Neural cell (in vitro differentiated cells): ENCODE measurements at regions not wholly inside any gene's neighbourhood (a gene's known extent, or its start where the extent isn't known, plus 50 kb on each side); places are given as distances from the start of the nearest gene placed in this dataset.

Source experiments
- CTCF ChIP-seq: fragments of 450-650 bp; IDR thresholded peaks from 2 replicates; pipeline ENCODE4 v1.5.1; 2014; ENCODE audit warnings: antibody characterized with exemption, mild to moderate bottlenecking, moderate library complexity; ENCODE audit not compliant: poor library complexity, severe bottlenecking
- EP300 ChIP-seq: fragments of 450-650 bp; conservative IDR thresholded peaks from 2 replicates; pipeline ENCODE4 v1.6.1; 2014; ENCODE audit warnings: antibody characterized with exemption, mild to moderate bottlenecking, moderate library complexity; ENCODE audit not compliant: poor library complexity, severe bottlenecking
- EZH2 ChIP-seq: fragments of 200-600, 300-800 bp; shearing (Covaris generic), sonication (generic); IDR thresholded peaks from 2 replicates; pipeline ENCODE4 v1.6.1; 2014; ENCODE audit warnings: antibody characterized with exemption, low read length, borderline replicate concordance, mild to moderate bottlenecking; ENCODE audit not compliant: insufficient read depth, poor library complexity, severe bottlenecking
- MXI1 ChIP-seq: fragments of 450-650 bp; conservative IDR thresholded peaks from 2 replicates; pipeline ENCODE4 v1.6.1; 2014; ENCODE audit warnings: antibody characterized with exemption, mild to moderate bottlenecking; ENCODE audit not compliant: poor library complexity, severe bottlenecking
- POLR2AphosphoS5 ChIP-seq: IDR thresholded peaks from 2 replicates; pipeline ENCODE4 v1.6.1; 2012
- RAD21 ChIP-seq: fragments of 450-650 bp; conservative IDR thresholded peaks from 2 replicates; pipeline ENCODE4 v1.6.1; 2014; ENCODE audit warnings: antibody characterized with exemption, mild to moderate bottlenecking, moderate library complexity
- SMC3 ChIP-seq: fragments of 450-650 bp; conservative IDR thresholded peaks from 2 replicates; pipeline ENCODE4 v1.6.1; 2014; ENCODE audit warnings: antibody characterized with exemption, mild to moderate bottlenecking, moderate library complexity; ENCODE audit not compliant: poor library complexity
- TAF1 ChIP-seq: IDR thresholded peaks from 2 replicates; pipeline ENCODE4 v1.6.1; 2012; ENCODE audit warnings: low read depth
- TF ChIP-seq, protein P1 (sequence below): IDR thresholded peaks from 2 replicates; pipeline ENCODE4 v1.6.1; 2012; ENCODE audit warnings: borderline replicate concordance

GRCh38 chr1:217193151-217193550 lies 437.7 kb downstream of the GPATCH2 start:
- TF ChIP-seq CTCF (no peak), EZH2 (no peak), EP300 (no peak), POLR2AphosphoS5 (no peak), RAD21 (no peak), SMC3 (no peak), TAF1 (no peak), MXI1 (no peak)
- TF ChIP-seq, protein P1, sequence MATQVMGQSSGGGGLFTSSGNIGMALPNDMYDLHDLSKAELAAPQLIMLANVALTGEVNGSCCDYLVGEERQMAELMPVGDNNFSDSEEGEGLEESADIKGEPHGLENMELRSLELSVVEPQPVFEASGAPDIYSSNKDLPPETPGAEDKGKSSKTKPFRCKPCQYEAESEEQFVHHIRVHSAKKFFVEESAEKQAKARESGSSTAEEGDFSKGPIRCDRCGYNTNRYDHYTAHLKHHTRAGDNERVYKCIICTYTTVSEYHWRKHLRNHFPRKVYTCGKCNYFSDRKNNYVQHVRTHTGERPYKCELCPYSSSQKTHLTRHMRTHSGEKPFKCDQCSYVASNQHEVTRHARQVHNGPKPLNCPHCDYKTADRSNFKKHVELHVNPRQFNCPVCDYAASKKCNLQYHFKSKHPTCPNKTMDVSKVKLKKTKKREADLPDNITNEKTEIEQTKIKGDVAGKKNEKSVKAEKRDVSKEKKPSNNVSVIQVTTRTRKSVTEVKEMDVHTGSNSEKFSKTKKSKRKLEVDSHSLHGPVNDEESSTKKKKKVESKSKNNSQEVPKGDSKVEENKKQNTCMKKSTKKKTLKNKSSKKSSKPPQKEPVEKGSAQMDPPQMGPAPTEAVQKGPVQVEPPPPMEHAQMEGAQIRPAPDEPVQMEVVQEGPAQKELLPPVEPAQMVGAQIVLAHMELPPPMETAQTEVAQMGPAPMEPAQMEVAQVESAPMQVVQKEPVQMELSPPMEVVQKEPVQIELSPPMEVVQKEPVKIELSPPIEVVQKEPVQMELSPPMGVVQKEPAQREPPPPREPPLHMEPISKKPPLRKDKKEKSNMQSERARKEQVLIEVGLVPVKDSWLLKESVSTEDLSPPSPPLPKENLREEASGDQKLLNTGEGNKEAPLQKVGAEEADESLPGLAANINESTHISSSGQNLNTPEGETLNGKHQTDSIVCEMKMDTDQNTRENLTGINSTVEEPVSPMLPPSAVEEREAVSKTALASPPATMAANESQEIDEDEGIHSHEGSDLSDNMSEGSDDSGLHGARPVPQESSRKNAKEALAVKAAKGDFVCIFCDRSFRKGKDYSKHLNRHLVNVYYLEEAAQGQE = no peak
